NB4 (cell line): ENCODE measurements at regions not wholly inside any gene's neighbourhood (a gene's known extent, or its start where the extent isn't known, plus 50 kb on each side); places are given as distances from the start of the nearest gene placed in this dataset.

ENCODE experiments used
- DNase-seq: peaks from one replicate; pipeline ENCODE4 v3.0.0; 2010; ENCODE audit warnings: low read depth
- H3K4me3 ChIP-seq: one replicate; pipeline ENCODE4 v1.5.1; 2011; ENCODE audit warnings: mild to moderate bottlenecking, low read depth, low read length, moderate library complexity
- CTCF ChIP-seq: IDR thresholded peaks from one replicate; pipeline ENCODE4 v1.5.1; 2012; ENCODE audit warnings: low read depth, low read length
- MAX ChIP-seq: IDR thresholded peaks from 2 replicates; pipeline ENCODE4 v1.6.1; 2011; ENCODE audit warnings: low read depth, low read length
- MYC ChIP-seq: IDR thresholded peaks from 2 replicates; pipeline ENCODE4 v1.6.1; 2011; ENCODE audit warnings: low read depth, low read length
- POLR2A ChIP-seq: IDR thresholded peaks from 2 replicates; pipeline ENCODE4 v1.6.1; 2011; ENCODE audit warnings: mild to moderate bottlenecking; ENCODE audit not compliant: insufficient read length; ENCODE audit errors: extremely low read depth

GRCh38 chr12:110998971-110999370, 78.6 kb upstream of the MYL2 start:
- H3K4me3 ChIP-seq = no peak overlapping the region
- no peak for DNase-seq
- TF ChIP-seq POLR2A (no peak), MYC (no peak), MAX (no peak), CTCF (no peak)

- no peak overlapping the region for H3K4me3 ChIP-seq
- DNase-seq = no peak
- TF ChIP-seq CTCF (no peak), POLR2A (no peak), MAX (no peak), MYC (no peak)
Measured at GRCh38 chr12:110998165-110998564, 77.8 kb upstream of the MYL2 start.

GRCh38 chr12:110996415-110996814, 76.0 kb upstream of the MYL2 start:
- DNase-seq = no peak
- TF ChIP-seq CTCF (no peak), MYC (no peak)
- no peak overlapping the region for H3K4me3 ChIP-seq

GRCh38 chr12:110995615-110996014, 75.2 kb upstream of the MYL2 start:
- TF ChIP-seq MYC (no peak), CTCF (no peak), MAX (no peak), POLR2A (no peak)
- H3K4me3 ChIP-seq = no peak overlapping the region
- no peak for DNase-seq

GRCh38 chr12:110995016-110995415, 74.6 kb upstream of the MYL2 start:
- no peak for TF ChIP-seq POLR2A
- no peak for DNase-seq
- no peak overlapping the region for H3K4me3 ChIP-seq

GRCh38 chr12:110993434-110993833, 73.1 kb upstream of the MYL2 start:
- H3K4me3 ChIP-seq = no peak overlapping the region
- TF ChIP-seq MAX (peak; percentile 24; the same call in 1 of the 2 replicates), MYC (no peak)
- peak; percentile 19 for DNase-seq

GRCh38 chr12:110992909-110993308, 72.5 kb upstream of the MYL2 start:
- TF ChIP-seq MYC (no peak), MAX (no peak), POLR2A (no peak), CTCF (no peak)
- no peak overlapping the region for H3K4me3 ChIP-seq
- DNase-seq = peak; percentile 28
